ENCODE measurements at regions not wholly inside any gene's neighbourhood (a gene's known extent, or its start where the extent isn't known, plus 50 kb on each side); places are given as distances from the start of the nearest gene placed in this dataset.

DNA sequence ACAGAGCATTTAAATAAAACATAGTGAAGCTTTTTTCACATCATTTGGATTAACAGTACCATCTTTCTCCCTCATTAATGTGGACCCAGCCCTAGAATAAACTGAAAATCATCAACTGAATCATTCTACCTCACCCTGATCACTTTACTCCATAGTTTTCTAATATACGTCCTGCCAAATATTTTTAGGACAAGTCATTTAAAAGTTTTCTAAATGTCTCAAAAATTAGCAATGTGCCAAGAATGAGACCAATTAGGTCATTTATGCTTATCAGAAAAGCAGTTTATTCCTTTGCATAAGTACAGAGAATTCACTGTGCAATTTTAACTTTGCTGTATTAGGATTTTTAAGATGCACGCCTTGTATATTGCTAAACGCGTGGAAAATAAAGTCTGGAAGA lies 284.4 kb downstream of the PIK3R1 start:
- Mint-ChIP-seq H3K27me3 (peaks cover 5% of the 10 kb centered on the region in 2 donors), H3K4me3 (no peak overlapping the region), H3K9me3 (peaks cover 19 to 25% of the 10 kb centered on the region in 2 donors), H3K4me1 (no peaks in the 10 kb centered on the region), H3K36me3 (peaks cover 8 to 22% of the 10 kb centered on the region in 2 donors), H3K27ac (no peak overlapping the region)
- DNase-seq: no peak
- no peak for ATAC-seq (replicated peaks)

GRCh38 chr5:68500813-68501212 lies 285.3 kb downstream of the PIK3R1 start:
- Mint-ChIP-seq H3K36me3 (peaks cover 8 to 22% of the 10 kb centered on the region in 2 donors), H3K4me1 (no peaks in the 10 kb centered on the region), H3K4me3 (no peak overlapping the region), H3K9me3 (peaks cover 19 to 22% of the 10 kb centered on the region in 2 donors), H3K27me3 (peaks cover 0 to 5% of the 10 kb centered on the region in 2 donors), H3K27ac (no peak overlapping the region)
- DNase-seq: no peak
- ATAC-seq (replicated peaks): no peak

GRCh38 chr5:68502531-68502930 lies 287.0 kb downstream of the PIK3R1 start:
- Mint-ChIP-seq H3K4me3 (no peak overlapping the region), H3K36me3 (peaks cover 1 to 13% of the 10 kb centered on the region in 2 donors), H3K4me1 (no peaks in the 10 kb centered on the region), H3K27ac (no peak overlapping the region), H3K27me3 (peaks cover 0 to 5% of the 10 kb centered on the region in 2 donors), H3K9me3 (peaks cover 10% of the 10 kb centered on the region in 2 donors)
- no peak for ATAC-seq (replicated peaks)
- DNase-seq: no peak

DNA sequence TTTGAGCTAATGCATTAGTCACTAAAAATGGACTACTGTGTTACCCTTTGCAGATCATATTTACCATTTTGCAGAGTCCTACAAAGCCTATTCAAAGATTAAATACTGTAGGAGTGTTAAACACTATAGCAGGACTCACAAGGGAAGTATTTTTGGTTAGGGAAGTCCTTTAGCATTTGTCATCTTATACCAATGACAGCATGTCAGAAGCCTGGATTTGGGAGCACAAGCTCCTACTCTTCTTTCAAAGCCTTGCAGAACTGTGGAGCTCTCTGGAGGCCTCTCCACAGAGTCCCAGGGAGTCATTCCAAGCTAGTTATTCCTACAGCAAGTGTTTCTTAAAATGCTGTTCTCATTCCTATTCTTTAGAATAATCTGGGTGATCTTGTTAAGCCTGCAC lies 288.8 kb downstream of the PIK3R1 start:
- Mint-ChIP-seq H3K4me1 (no peaks in the 10 kb centered on the region), H3K9me3 (peaks cover 0 to 3% of the 10 kb centered on the region in 2 donors), H3K4me3 (no peak overlapping the region), H3K36me3 (peaks cover 0 to 3% of the 10 kb centered on the region in 2 donors), H3K27me3 (peaks cover 0 to 5% of the 10 kb centered on the region in 2 donors), H3K27ac (no peak overlapping the region)
- no peak for ATAC-seq (replicated peaks)
- no peak for DNase-seq

DNA sequence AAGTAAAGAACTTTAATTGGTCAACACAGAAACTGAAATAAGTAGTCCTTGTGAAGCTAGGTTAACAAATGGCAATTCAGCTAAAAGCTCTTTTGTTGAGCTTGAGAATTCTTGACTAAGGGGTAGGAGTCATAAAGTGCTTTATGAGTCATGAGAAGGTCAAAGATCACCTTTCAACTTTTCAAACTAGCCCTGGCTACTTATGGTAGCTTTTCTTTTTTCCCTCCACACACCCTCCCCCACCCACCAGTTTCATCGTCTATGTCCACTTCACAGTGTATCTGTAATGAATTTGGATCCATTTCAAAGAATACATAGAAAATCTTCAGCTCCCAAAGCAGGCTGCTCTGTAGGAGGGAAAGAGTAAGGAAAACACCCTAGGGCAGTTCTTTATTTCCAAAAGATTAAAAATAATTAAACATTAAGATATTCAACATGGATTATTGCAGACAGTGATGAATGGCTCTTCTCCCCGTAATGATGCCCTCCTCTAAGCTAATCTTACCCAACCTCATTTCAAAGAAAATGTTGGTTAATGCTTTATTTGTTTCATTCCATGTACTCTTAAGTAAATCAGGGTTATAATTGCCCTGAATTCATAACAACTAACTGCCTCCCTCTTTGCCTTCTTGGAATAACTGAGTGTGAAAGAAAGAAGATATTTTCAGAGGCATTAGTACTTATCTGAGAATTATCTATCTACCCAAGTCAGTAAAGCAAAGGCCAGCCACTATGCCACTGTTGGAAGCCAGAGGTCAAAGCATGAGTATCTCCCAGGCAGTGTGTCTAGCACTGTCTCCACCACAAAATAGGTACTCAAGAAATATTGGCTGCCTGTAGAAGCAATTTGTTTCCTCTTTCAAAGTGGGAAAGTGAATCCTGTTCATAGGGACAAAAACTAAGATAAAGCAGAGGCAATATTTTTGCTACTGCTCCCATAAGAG lies 290.6 kb downstream of the PIK3R1 start:
- ATAC-seq (replicated peaks) (no peak), DNase-seq (no peak)
- no peaks in the 10 kb centered on the region for H3K36me3 Mint-ChIP-seq
- H3K27ac Mint-ChIP-seq: no peak overlapping the region
- H3K9me3 Mint-ChIP-seq: no peaks in the 10 kb centered on the region
- H3K27me3 Mint-ChIP-seq: peaks cover 1 to 3% of the 10 kb centered on the region in 2 donors
- H3K4me1 Mint-ChIP-seq: no peaks in the 10 kb centered on the region
- H3K4me3 Mint-ChIP-seq: no peak overlapping the region

GRCh38 chr5:68515514-68515913 lies 300.0 kb downstream of the PIK3R1 start:
- DNase-seq: no peak
- peaks cover 0 to 5% of the 10 kb centered on the region in 2 donors for H3K9me3 Mint-ChIP-seq
- peaks cover 12% of the 10 kb centered on the region in 2 donors for H3K27me3 Mint-ChIP-seq
- H3K4me3 Mint-ChIP-seq: no peak overlapping the region
- no peak overlapping the region for H3K27ac Mint-ChIP-seq
- H3K4me1 Mint-ChIP-seq: peaks cover 7 to 15% of the 10 kb centered on the region in 2 donors
- H3K36me3 Mint-ChIP-seq: no peaks in the 10 kb centered on the region
- no peak for ATAC-seq (replicated peaks)

DNA sequence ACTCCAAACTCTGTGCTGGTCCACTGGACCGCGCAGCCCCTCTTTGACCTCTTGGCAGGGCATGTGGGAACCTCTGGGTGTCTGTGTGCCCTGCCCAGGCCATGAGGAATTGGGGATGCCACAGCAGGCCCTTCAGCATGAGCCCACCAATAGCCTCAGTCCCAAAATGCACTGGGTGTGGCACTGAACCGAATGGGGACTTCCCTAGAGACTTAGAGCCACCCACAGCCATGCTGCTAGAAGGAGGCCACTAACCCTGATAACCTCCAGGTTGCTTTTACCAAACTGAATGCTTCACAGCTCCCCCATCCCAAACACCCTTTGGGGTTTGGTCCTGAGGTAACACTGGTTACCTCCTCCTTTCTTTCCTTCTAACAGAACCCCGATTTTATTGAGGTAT lies 302.7 kb downstream of the PIK3R1 start:
- DNase-seq (no peak), ATAC-seq (replicated peaks) (peak; percentile 51 to 66)
- H3K4me3 Mint-ChIP-seq: no peak overlapping the region
- H3K36me3 Mint-ChIP-seq: no peaks in the 10 kb centered on the region
- H3K27me3 Mint-ChIP-seq: peaks cover 5 to 6% of the 10 kb centered on the region in 2 donors
- no peak overlapping the region for H3K27ac Mint-ChIP-seq
- peaks cover 0 to 5% of the 10 kb centered on the region in 2 donors for H3K9me3 Mint-ChIP-seq
- peaks cover 7 to 15% of the 10 kb centered on the region in 2 donors for H3K4me1 Mint-ChIP-seq

DNA sequence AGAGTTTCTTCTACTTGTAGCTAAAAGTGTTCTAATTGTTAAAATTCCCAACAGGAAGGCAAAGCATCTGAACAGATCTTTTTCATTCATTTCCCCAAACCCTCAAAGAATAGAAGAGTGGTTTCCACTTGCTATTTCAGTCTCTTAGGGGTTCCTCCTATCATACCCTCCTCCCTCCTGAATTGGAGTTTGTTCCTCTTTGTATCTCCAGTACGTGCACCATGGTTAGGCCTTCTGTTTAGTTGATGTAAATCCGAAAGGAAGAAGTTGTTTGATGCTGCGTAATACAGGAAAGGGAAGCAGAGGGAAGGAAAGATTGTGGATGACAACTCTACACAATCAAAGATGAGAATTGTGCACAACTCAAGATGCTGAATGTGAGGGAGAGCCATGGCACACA lies 303.6 kb downstream of the PIK3R1 start:
- peaks cover 5 to 6% of the 10 kb centered on the region in 2 donors for H3K27me3 Mint-ChIP-seq
- H3K9me3 Mint-ChIP-seq: peaks cover 0 to 5% of the 10 kb centered on the region in 2 donors
- ATAC-seq (replicated peaks) (no peak), DNase-seq (no peak)
- H3K4me3 Mint-ChIP-seq: no peak overlapping the region
- peaks cover 7 to 15% of the 10 kb centered on the region in 2 donors for H3K4me1 Mint-ChIP-seq
- H3K27ac Mint-ChIP-seq: no peak overlapping the region
- no peaks in the 10 kb centered on the region for H3K36me3 Mint-ChIP-seq

GRCh38 chr5:68521776-68522175 lies 306.2 kb downstream of the PIK3R1 start:
- ATAC-seq (replicated peaks) (no peak), DNase-seq (no peak)
- Mint-ChIP-seq H3K27ac (no peak overlapping the region), H3K36me3 (no peaks in the 10 kb centered on the region), H3K9me3 (peaks cover 0 to 5% of the 10 kb centered on the region in 2 donors), H3K4me3 (no peak overlapping the region), H3K27me3 (peaks cover 6 to 8% of the 10 kb centered on the region in 2 donors), H3K4me1 (peaks cover 7 to 15% of the 10 kb centered on the region in 2 donors)

DNA sequence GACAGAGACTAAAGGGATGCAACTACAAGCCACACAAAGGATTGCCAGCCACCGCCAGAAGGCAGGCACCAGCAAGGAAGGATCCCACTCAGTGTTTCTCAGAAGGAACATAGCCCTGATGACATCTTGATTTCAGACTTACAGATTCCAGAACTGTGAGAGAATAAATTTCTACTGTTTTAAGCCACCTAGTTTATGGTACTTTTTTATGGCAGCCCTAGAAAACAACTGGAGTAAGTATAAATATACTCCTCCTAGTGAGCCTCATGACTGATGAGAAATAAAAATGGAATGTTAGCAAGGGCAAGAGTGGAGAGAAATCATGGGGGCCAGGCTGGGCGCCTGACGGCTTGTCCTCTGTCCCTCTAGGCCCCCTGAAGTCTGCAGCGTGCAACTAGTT lies 307.3 kb downstream of the PIK3R1 start:
- Mint-ChIP-seq H3K4me3 (no peak overlapping the region), H3K9me3 (peaks cover under 1 to 5% of the 10 kb centered on the region in 2 donors), H3K27ac (no peak overlapping the region), H3K27me3 (peaks cover 3 to 5% of the 10 kb centered on the region in 2 donors), H3K36me3 (no peaks in the 10 kb centered on the region), H3K4me1 (peaks cover 7 to 13% of the 10 kb centered on the region in 2 donors)
- ATAC-seq (replicated peaks) (no peak), DNase-seq (no peak)

DNA sequence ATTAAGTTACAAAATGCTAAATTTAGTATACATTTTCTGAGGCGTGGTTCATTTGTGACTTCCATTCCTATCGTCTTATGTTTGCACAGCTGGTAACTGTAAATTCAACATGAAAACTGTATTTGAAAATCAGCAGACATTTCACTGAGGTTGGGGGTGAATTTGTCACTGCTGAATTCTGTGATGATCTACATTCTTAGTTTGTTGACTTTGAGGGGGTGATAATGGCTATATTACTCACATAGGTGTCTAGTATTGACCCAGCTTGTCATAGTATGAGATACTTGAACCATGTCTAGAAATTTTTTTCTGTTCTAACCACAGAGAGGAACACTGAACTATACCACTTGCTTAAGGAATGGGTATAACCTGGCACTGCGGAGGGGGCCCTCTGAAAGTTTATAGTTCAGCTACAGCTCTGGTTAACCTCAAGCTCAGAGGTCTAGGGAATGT lies 313.3 kb downstream of the PIK3R1 start:
- Mint-ChIP-seq H3K27ac (no peak overlapping the region), H3K4me1 (peaks cover 0 to 38% of the 10 kb centered on the region in 2 donors), H3K27me3 (peaks cover 5 to 12% of the 10 kb centered on the region in 2 donors), H3K4me3 (no peak overlapping the region), H3K36me3 (no peaks in the 10 kb centered on the region), H3K9me3 (peaks cover 4 to 6% of the 10 kb centered on the region in 2 donors)
- no peak for DNase-seq
- ATAC-seq (replicated peaks): peak; percentile 84 to 90

DNA sequence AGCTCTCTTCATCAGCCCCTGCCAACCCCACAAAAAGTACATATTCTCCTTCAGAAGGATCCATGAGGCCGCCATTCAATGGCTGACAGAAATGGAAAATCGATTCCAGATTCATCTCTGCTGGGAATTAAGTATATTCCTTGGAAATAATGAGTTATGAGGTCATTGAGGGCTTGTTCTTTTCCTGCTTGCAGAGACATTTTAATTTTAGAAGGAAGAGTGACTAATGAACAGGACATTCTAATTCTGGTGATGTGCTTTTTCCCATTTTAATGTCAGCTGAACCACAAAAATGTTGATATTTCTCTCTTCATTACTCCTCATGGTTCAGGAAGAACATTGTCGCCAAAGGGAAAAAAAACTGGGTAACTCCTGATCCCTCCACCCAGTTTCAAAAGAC lies 314.0 kb downstream of the PIK3R1 start:
- peaks cover 4 to 6% of the 10 kb centered on the region in 2 donors for H3K9me3 Mint-ChIP-seq
- peaks cover 0 to 38% of the 10 kb centered on the region in 2 donors for H3K4me1 Mint-ChIP-seq
- H3K36me3 Mint-ChIP-seq: no peaks in the 10 kb centered on the region
- DNase-seq: no peak
- H3K4me3 Mint-ChIP-seq: no peak overlapping the region
- ATAC-seq (replicated peaks): no peak
- H3K27me3 Mint-ChIP-seq: peaks cover 8 to 12% of the 10 kb centered on the region in 2 donors
- H3K27ac Mint-ChIP-seq: no peak overlapping the region

DNA sequence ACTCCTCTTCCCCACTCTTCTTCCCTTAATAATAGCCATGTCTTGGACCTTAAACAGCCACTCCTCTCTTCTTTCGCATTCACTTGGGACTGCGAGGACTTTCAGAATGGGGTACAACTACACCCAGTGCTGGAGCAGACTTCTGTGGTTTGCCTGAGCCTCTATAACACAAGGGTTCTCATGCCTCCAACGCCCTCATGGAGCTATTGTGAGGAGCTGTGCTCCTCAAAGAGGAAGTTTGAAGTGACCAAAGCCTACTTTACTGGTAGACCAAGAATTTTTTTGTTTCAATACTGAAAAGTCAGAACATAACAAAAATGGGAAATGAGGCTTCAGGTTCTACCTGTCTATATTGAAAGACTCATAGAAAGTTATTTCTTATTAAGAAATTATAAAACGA lies 316.4 kb downstream of the PIK3R1 start:
- Mint-ChIP-seq H3K4me1 (peaks cover 0 to 38% of the 10 kb centered on the region in 2 donors), H3K36me3 (no peaks in the 10 kb centered on the region), H3K4me3 (no peak overlapping the region), H3K27ac (no peak overlapping the region), H3K9me3 (peaks cover 4 to 6% of the 10 kb centered on the region in 2 donors), H3K27me3 (peaks cover 20 to 28% of the 10 kb centered on the region in 2 donors)
- no peak for DNase-seq
- peak; percentile 51 to 53 for ATAC-seq (replicated peaks)

- Mint-ChIP-seq H3K4me3 (no peak overlapping the region), H3K9me3 (peaks cover 2 to 3% of the 10 kb centered on the region in 2 donors), H3K36me3 (no peaks in the 10 kb centered on the region), H3K27ac (peak overlapping the region; percentile 26), H3K4me1 (peaks cover 0 to 38% of the 10 kb centered on the region in 2 donors), H3K27me3 (peaks cover 20 to 23% of the 10 kb centered on the region in 2 donors)
- no peak for DNase-seq
- ATAC-seq (replicated peaks): no peak
Observed at GRCh38 chr5:68533051-68533450, 317.5 kb downstream of the PIK3R1 start.
